ENCODE measurements at regions not wholly inside any gene's neighbourhood (a gene's known extent, or its start where the extent isn't known, plus 50 kb on each side); places are given as distances from the start of the nearest gene placed in this dataset.

- no peak for TF ChIP-seq CTCF (IDR thresholded peaks at IDR 0.05)
- no peak for TF ChIP-seq POLR2A (IDR thresholded peaks at IDR 0.05)
These were observed 312.3 kb upstream of the PLXNA2 start for GRCh38 chr1:208556461-208556860.

Data from sigmoid colon (tissue), 3 donors.